Thyroid gland (tissue), 4 donors: ENCODE measurements at regions not wholly inside any gene's neighbourhood (a gene's known extent, or its start where the extent isn't known, plus 50 kb on each side); places are given as distances from the start of the nearest gene placed in this dataset.

Source experiments
- CTCF ChIP-seq, 6 experiments: fragments of 200-600 bp in 3 of 6; fragments of 450-650 bp in 3 of 6; sonication (generic) in 3 of 6; IDR thresholded peaks; one replicate each; pipeline ENCODE4 v1.5.1; 2016 to 2019; ENCODE audit warnings: antibody characterized with exemption in 6 of 6, mild to moderate bottlenecking in 2 of 6, inconsistent platforms in 1 of 6, moderate library complexity in 1 of 6
- POLR2A ChIP-seq, 2 donors: fragments of 450-650 bp; IDR thresholded peaks; one replicate each; pipeline ENCODE4 v1.6.1; 2017; ENCODE audit warnings: antibody characterized with exemption in 2 of 2, mild to moderate bottlenecking in 2 of 2, moderate library complexity in 1 of 2

DNA sequence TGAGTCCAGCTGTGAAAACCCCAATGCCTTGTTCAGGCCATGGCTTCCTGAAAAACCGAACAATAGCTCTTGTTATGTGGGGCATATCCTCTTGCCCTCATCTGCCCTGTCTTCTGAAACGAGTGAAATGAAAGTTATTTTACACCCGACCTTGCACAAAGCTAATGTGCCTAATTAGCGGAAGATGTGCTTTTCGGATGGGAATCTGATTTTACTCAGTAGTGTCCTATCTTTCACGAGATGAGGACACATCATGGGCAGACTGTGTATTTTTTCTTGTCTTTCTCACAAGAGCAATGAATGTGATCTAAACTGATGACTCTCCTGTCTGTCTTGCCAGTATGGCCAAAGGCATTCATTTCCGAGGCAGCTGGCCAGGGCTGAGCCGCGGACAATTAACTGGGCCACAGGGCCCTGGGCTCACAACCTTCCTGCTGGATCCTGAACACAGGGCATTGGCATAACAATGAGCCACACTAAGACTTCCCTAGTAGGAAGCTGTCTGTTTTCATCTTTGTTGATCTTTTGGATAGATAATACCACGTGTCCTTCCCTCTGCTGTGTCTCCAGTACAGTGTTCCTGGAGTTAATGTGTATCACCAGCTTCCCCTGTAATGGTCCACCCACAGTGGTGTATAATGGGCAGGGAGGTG lies 86.0 kb upstream of the HIF1A start:
- TF ChIP-seq CTCF (IDR thresholded peaks at IDR 0.05), result no peak
- TF ChIP-seq POLR2A (IDR thresholded peaks at IDR 0.05), result no peak
